ENCODE measurements at regions not wholly inside any gene's neighbourhood (a gene's known extent, or its start where the extent isn't known, plus 50 kb on each side); places are given as distances from the start of the nearest gene placed in this dataset.
A peak's percentile ranks its signal among the peaks of the same experiment; 100 is the strongest.

DNA sequence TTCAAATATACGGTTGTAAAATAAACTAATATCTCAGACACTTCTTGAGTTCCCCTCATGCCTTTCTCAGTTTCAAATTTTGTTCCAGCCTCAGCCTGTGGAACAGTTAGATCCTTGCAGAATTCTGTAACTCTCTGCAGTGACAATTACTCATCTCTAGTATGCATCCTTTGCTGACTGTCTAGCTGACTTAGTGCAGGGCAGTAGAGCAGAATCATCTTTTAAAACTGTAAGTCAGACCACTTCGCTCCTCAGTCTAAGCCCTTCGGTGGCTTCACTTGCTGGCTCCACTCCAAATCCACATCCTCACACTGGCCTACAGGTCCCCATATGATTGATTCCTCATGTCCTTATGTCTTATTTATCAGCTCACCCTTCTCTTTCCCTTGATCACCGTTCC lies 164.1 kb upstream of the ZSWIM2 start:
- no peak overlapping the region for H3K4ac ChIP-seq (ENCODE audit: low read depth, low read length)
- H3K27me3 ChIP-seq (ENCODE audit: control insufficient read depth, insufficient read depth, low read length) = no peaks in the 10 kb centered on the region
- no peaks in the 10 kb centered on the region for H3K9me3 ChIP-seq (ENCODE audit: control insufficient read depth, insufficient read depth, low read length)
- ChIA-PET CTCF (no interaction called here), POLR2A (ENCODE audit: unreplicated experiment) (no interaction called here)
- ATAC-seq (ENCODE audit: low read depth) = peak; percentile 32; the same call in 1 of the 2 replicates
- BruUV-seq (replicated peaks) = no TSS peak
- H3K14ac ChIP-seq (replicated peaks; ENCODE audit: low read depth, low read length) = no peak overlapping the region
- H2BK5ac ChIP-seq (ENCODE audit: low read depth, low read length, poor library complexity, severe bottlenecking) = no peak overlapping the region
- no peak overlapping the region for H2BK120ac ChIP-seq (ENCODE audit: low read depth, low read length)
- H3K56ac ChIP-seq (ENCODE audit: extremely low read depth, insufficient read depth, low read length) = no peak overlapping the region
- no peak overlapping the region for H2AFZ ChIP-seq (replicated peaks; ENCODE audit: low read length, poor library complexity)
- in situ Hi-C loops (cut with MboI; ENCODE audit: low sequenced_read_pairs) = no loop called here
- no peak overlapping the region for H2BK15ac ChIP-seq (ENCODE audit: low read depth, low read length)
- WGBS, 2 experiments (ENCODE audit: extremely low coverage in 2 of 2, insufficient read length in 1 of 2) = no CpG with 5 or more reads among the region's 4 CpGs
- no peak overlapping the region for H2AK9ac ChIP-seq (replicated peaks; ENCODE audit: low read depth, low read length, poor library complexity)
- no peaks in the 10 kb centered on the region for H4K20me1 ChIP-seq (ENCODE audit: insufficient read depth, low read length)
- DNase-seq = no peak
- no peak overlapping the region for H3K18ac ChIP-seq (ENCODE audit: low read depth, low read length)
- TF ChIP-seq FOS (IDR thresholded peaks at IDR 0.05; ENCODE audit: low read depth, low read length) = no peak
- no peak for TF ChIP-seq MAZ (IDR thresholded peaks at IDR 0.05; ENCODE audit: borderline replicate concordance, low read depth, low read length)
- no peak for TF ChIP-seq USF2 (IDR thresholded peaks at IDR 0.05; ENCODE audit: low read depth, low read length)
- TF ChIP-seq, protein P1, sequence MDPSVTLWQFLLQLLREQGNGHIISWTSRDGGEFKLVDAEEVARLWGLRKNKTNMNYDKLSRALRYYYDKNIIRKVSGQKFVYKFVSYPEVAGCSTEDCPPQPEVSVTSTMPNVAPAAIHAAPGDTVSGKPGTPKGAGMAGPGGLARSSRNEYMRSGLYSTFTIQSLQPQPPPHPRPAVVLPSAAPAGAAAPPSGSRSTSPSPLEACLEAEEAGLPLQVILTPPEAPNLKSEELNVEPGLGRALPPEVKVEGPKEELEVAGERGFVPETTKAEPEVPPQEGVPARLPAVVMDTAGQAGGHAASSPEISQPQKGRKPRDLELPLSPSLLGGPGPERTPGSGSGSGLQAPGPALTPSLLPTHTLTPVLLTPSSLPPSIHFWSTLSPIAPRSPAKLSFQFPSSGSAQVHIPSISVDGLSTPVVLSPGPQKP (IDR thresholded peaks at IDR 0.05; ENCODE audit: borderline replicate concordance, low read depth, low read length) = no peak
- TF ChIP-seq SMC3 (IDR thresholded peaks at IDR 0.05; ENCODE audit: low read depth, low read length) = no peak
- no peak for TF ChIP-seq BHLHE40 (IDR thresholded peaks at IDR 0.05; ENCODE audit: low read depth, low read length)
- TF ChIP-seq, protein P2, sequence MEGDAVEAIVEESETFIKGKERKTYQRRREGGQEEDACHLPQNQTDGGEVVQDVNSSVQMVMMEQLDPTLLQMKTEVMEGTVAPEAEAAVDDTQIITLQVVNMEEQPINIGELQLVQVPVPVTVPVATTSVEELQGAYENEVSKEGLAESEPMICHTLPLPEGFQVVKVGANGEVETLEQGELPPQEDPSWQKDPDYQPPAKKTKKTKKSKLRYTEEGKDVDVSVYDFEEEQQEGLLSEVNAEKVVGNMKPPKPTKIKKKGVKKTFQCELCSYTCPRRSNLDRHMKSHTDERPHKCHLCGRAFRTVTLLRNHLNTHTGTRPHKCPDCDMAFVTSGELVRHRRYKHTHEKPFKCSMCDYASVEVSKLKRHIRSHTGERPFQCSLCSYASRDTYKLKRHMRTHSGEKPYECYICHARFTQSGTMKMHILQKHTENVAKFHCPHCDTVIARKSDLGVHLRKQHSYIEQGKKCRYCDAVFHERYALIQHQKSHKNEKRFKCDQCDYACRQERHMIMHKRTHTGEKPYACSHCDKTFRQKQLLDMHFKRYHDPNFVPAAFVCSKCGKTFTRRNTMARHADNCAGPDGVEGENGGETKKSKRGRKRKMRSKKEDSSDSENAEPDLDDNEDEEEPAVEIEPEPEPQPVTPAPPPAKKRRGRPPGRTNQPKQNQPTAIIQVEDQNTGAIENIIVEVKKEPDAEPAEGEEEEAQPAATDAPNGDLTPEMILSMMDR (conservative IDR thresholded peaks at IDR 0.05; ENCODE audit: low read depth, low read length) = no peak
- TF ChIP-seq RAD21 (IDR thresholded peaks at IDR 0.05; ENCODE audit: low read length) = no peak
- no peak for TF ChIP-seq RCOR1 (IDR thresholded peaks at IDR 0.05; ENCODE audit: insufficient replicate concordance, low read length)
- TF ChIP-seq CEBPB (IDR thresholded peaks at IDR 0.05; ENCODE audit: low read depth, low read length) = no peak
- TF ChIP-seq NFE2L2 (IDR thresholded peaks at IDR 0.05; ENCODE audit: low read depth, low read length) = no peak
- TF ChIP-seq POLR2A (IDR thresholded peaks at IDR 0.05; ENCODE audit: low read depth, low read length) = no peak
- TF ChIP-seq CHD1 (IDR thresholded peaks at IDR 0.05; ENCODE audit: low read depth, low read length) = no peak
- TF ChIP-seq RFX5 (IDR thresholded peaks at IDR 0.05; ENCODE audit: low read depth, low read length) = no peak
- no peak for TF ChIP-seq MAFK (IDR thresholded peaks at IDR 0.05; ENCODE audit: low read depth, low read length)
- TF ChIP-seq MXI1 (IDR thresholded peaks at IDR 0.05; ENCODE audit: borderline replicate concordance, low read depth, low read length) = no peak
- no peak overlapping the region for H4K91ac ChIP-seq (ENCODE audit: insufficient read depth, low read depth, low read length)
- H4K5ac ChIP-seq (ENCODE audit: low read depth, low read length) = no peak overlapping the region
- intact Hi-C loops (cut with micrococcal nuclease) = no loop called here
- H3K4me1 ChIP-seq (ENCODE audit: control insufficient read depth, insufficient read depth, low read length) = no peaks in the 10 kb centered on the region
- H3K4me3 ChIP-seq (ENCODE audit: insufficient read depth, low read depth, low read length) = no peak overlapping the region
- dilution Hi-C loops (cut with HindIII; ENCODE audit: low sequenced_read_pairs, unreplicated experiment) = no loop called here
- no peak overlapping the region for H2AK5ac ChIP-seq (ENCODE audit: low read depth, low read length)
- H3K79me1 ChIP-seq (ENCODE audit: low read depth in 1 of 2, low read length in 2 of 2) = no peaks in the 10 kb centered on the region
- H3K23ac ChIP-seq (ENCODE audit: low read depth, low read length) = no peak overlapping the region
- no peaks in the 10 kb centered on the region for H3K9me1 ChIP-seq (ENCODE audit: insufficient read depth, low read length)
- no peak overlapping the region for H3K27ac ChIP-seq (ENCODE audit: insufficient read depth, low read length)
- H4K8ac ChIP-seq (ENCODE audit: low read depth in 2 of 2, low read length in 2 of 2) = no peak overlapping the region
- H2BK20ac ChIP-seq (ENCODE audit: low read depth, low read length) = no peak overlapping the region
- H3K36me3 ChIP-seq (ENCODE audit: control insufficient read depth, insufficient read depth, low read length) = no peaks in the 10 kb centered on the region
- H3K4me2 ChIP-seq (ENCODE audit: low read depth, low read length) = no peak overlapping the region
- no peak overlapping the region for H3K9ac ChIP-seq (ENCODE audit: low read depth, low read length)
